SK-N-MC (cell line): ENCODE measurements at regions not wholly inside any gene's neighbourhood (a gene's known extent, or its start where the extent isn't known, plus 50 kb on each side); places are given as distances from the start of the nearest gene placed in this dataset.

ENCODE experiments used
- EZH2 ChIP-seq: fragments of 200-600 bp; sonication (generic); IDR thresholded peaks from one replicate; pipeline ENCODE4 v1.6.1; 2017; ENCODE audit warnings: antibody characterized with exemption
- POLR2AphosphoS5 ChIP-seq: IDR thresholded peaks from 2 replicates; pipeline ENCODE4 v1.6.1; 2012; ENCODE audit warnings: mild to moderate bottlenecking, low read depth, low read length, borderline replicate concordance

GRCh38 chr6:19734061-19734460 is 103.1 kb upstream of the ID4 start:
- TF ChIP-seq EZH2 (no peak), POLR2AphosphoS5 (no peak)
